ENCODE measurements at regions not wholly inside any gene's neighbourhood (a gene's known extent, or its start where the extent isn't known, plus 50 kb on each side); places are given as distances from the start of the nearest gene placed in this dataset.
A peak's percentile ranks its signal among the peaks of the same experiment; 100 is the strongest.

DNA sequence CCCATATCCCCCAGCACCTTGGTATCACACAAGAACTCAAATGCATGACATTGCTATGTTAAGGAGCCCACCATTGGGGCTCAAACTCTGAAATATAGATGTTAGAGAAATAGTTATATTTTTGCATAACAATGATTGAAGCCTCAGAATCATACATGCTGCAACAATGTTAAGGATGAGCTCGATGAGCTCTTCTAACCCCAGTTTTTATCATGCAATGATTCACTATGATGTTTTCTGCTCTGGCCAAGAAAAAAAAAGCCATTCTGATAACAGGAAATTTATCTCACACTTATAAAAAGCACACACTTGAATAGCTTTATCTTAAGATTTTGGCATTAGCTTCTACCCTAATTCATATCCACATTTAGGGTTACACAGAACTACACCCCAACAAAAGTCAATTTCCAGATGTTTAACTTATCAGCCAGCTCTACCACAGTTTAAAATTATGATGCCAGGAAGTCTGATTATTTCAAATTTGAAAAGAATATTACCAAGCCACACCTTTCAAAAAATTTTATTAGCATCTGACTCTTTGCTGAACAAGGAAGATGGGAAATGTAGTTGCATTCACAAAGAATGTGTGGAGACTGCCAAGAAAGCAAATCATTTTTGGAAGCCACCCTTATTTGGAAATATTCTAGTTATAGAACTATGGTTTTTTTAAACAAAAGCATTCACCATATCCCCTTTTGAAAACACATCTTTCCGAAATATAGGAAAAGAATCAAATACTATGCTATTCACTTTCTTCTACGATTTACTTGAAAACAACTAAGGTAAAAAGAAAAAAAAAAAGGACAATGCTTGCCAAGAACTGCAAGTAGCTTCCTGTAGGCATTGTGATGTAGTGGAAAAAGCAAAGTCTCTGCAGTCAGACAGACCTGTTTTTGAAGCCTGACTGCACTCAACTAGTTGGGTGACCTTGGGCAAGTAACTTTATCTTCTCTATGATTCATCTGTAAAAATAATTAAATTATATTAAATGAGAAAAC, 100.8 kb upstream of the PLS3 start:
- H3K36me3 ChIP-seq, result no peaks in the 10 kb centered on the region
- no peaks in the 10 kb centered on the region for H3K9me3 ChIP-seq
- TF ChIP-seq, protein P1, sequence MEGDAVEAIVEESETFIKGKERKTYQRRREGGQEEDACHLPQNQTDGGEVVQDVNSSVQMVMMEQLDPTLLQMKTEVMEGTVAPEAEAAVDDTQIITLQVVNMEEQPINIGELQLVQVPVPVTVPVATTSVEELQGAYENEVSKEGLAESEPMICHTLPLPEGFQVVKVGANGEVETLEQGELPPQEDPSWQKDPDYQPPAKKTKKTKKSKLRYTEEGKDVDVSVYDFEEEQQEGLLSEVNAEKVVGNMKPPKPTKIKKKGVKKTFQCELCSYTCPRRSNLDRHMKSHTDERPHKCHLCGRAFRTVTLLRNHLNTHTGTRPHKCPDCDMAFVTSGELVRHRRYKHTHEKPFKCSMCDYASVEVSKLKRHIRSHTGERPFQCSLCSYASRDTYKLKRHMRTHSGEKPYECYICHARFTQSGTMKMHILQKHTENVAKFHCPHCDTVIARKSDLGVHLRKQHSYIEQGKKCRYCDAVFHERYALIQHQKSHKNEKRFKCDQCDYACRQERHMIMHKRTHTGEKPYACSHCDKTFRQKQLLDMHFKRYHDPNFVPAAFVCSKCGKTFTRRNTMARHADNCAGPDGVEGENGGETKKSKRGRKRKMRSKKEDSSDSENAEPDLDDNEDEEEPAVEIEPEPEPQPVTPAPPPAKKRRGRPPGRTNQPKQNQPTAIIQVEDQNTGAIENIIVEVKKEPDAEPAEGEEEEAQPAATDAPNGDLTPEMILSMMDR (IDR thresholded peaks at IDR 0.05 in 8 of 11, conservative IDR thresholded peaks at IDR 0.05 in 3 of 11), result no peak
- TF ChIP-seq POLR2A (IDR thresholded peaks at IDR 0.05), result no peak
- no peak for TF ChIP-seq POLR2AphosphoS5 (IDR thresholded peaks at IDR 0.05)
- 47 to 66% (median 62%) methylated on average over 3 of the region's 3 CpGs for WGBS, 5 donors
- no peak for DNase-seq
- no peaks in the 10 kb centered on the region for H3K4me1 ChIP-seq
- no peak overlapping the region for H3K4me3 ChIP-seq
- intact Hi-C loops (cut with DNase I; ENCODE audit: low total_unique reads), result no loop called here
- H3K27me3 ChIP-seq (replicated peaks in 1 of 7), result peaks cover 0 to 9% (median 0%) of the 10 kb centered on the region in 7 donors
- H3K27ac ChIP-seq, result peak overlapping the region in 7 of 8 donors; percentile 4 to 51 (median 24)

GRCh38 chrX:115462406-115462805, 98.6 kb upstream of the PLS3 start:
- no peaks in the 10 kb centered on the region for H3K9me3 ChIP-seq
- 58 to 89% (median 82%) methylated on average over 1 of the region's 1 CpG for WGBS, 5 donors
- no peak for DNase-seq
- intact Hi-C loops (cut with DNase I; ENCODE audit: low total_unique reads), result no loop called here
- TF ChIP-seq, protein P1 (IDR thresholded peaks at IDR 0.05 in 8 of 11, conservative IDR thresholded peaks at IDR 0.05 in 3 of 11), result no peak
- TF ChIP-seq POLR2A (IDR thresholded peaks at IDR 0.05), result no peak
- no peak for TF ChIP-seq POLR2AphosphoS5 (IDR thresholded peaks at IDR 0.05)
- H3K4me3 ChIP-seq, result no peak overlapping the region
- no peaks in the 10 kb centered on the region for H3K27me3 ChIP-seq (replicated peaks in 1 of 7)
- H3K36me3 ChIP-seq, result no peaks in the 10 kb centered on the region
- H3K27ac ChIP-seq, result no peak overlapping the region
- H3K4me1 ChIP-seq, result no peaks in the 10 kb centered on the region

DNA sequence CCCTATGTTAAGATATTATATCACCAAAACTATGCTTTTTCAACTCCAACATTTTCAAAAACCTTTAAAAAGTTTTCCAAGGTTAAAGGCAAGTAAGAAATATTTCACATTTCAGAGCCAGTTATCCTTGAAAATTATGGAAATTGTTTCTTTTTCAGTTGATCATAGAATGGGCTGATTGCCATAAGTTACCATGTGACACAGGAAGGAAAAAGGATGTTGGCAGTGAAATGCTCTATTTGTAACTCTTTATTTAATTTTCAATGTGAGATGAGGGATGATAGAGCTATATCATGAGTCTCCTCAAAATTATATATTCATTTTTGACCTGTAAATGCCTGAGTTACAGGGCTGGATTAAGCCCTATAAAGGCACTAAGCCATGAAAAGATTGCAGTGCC, 93.0 kb upstream of the PLS3 start:
- H3K36me3 ChIP-seq, result no peaks in the 10 kb centered on the region
- TF ChIP-seq POLR2AphosphoS5 (IDR thresholded peaks at IDR 0.05), result no peak
- TF ChIP-seq POLR2A (IDR thresholded peaks at IDR 0.05), result no peak
- TF ChIP-seq, protein P1 (IDR thresholded peaks at IDR 0.05 in 8 of 11, conservative IDR thresholded peaks at IDR 0.05 in 3 of 11), result no peak
- peak overlapping the region in 3 of 8 donors; percentile 32 to 62 (median 41) for H3K27ac ChIP-seq
- no peaks in the 10 kb centered on the region for H3K9me3 ChIP-seq
- no peaks in the 10 kb centered on the region for H3K27me3 ChIP-seq (replicated peaks in 1 of 7)
- intact Hi-C loops (cut with DNase I; ENCODE audit: low total_unique reads), result no loop called here
- H3K4me1 ChIP-seq, result no peaks in the 10 kb centered on the region
- DNase-seq, result no peak
- no peak overlapping the region for H3K4me3 ChIP-seq

DNA sequence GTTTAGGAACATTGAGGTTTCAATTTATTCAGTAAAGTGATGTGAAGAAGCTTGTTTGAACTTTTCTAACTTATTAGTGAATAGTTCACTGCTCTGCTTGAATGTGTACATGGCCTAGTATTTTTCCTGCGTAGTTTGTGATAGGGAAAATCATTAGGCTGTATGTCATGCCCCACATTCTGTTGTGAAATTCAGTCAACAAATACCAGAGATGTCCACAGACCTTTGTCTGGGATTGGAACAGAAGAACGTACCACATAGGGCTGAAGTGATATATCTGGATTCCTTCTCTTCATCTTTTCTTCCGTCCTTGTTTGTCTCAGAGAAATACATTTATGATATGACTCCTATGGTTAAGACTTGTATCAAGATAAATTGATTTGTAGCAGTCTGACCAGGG, 88.8 kb upstream of the PLS3 start:
- Histone ChIP-seq H3K9me3 (no peaks in the 10 kb centered on the region), H3K4me3 (no peak overlapping the region), H3K27me3 (replicated peaks in 1 of 7) (no peaks in the 10 kb centered on the region), H3K27ac (no peak overlapping the region), H3K36me3 (no peaks in the 10 kb centered on the region), H3K4me1 (no peaks in the 10 kb centered on the region)
- DNase-seq, result no peak
- TF ChIP-seq POLR2A (IDR thresholded peaks at IDR 0.05), result no peak
- TF ChIP-seq POLR2AphosphoS5 (IDR thresholded peaks at IDR 0.05), result no peak
- intact Hi-C loops (cut with DNase I; ENCODE audit: low total_unique reads), result no loop called here
- WGBS, 5 donors, result 80 to 95% (median 88%) methylated on average over 3 of the region's 3 CpGs

Data from spleen (tissue), 11 donors.